ENCODE measurements at regions not wholly inside any gene's neighbourhood (a gene's known extent, or its start where the extent isn't known, plus 50 kb on each side); places are given as distances from the start of the nearest gene placed in this dataset.

GRCh38 chr7:155992538-155992937 lies 180.3 kb upstream of the SHH start:
- peaks cover 12% of the 10 kb centered on the region for H3K4me1 Mint-ChIP-seq
- Histone ChIP-seq H4K20me1 (ENCODE audit: control insufficient read depth, insufficient read depth, low read length, poor library complexity, severe bottlenecking) (no peaks in the 10 kb centered on the region), H3K79me2 (ENCODE audit: control insufficient read depth, insufficient read depth, low read length) (no peaks in the 10 kb centered on the region), H3K9ac (ENCODE audit: low read length) (no peak overlapping the region), H3K4me3 (ENCODE audit: control extremely low read depth in 1 of 5, extremely low read depth in 1 of 5, insufficient read depth in 1 of 5, low read depth in 2 of 5, low read length in 4 of 5) (no peak overlapping the region), H3K27me3 (replicated peaks in 1 of 4; ENCODE audit: control extremely low read depth in 1 of 4, control insufficient read depth in 3 of 4, insufficient read depth in 4 of 4, low read length in 3 of 4) (no peaks in the 10 kb centered on the region), H3K36me3 (replicated peaks in 1 of 2; ENCODE audit: control extremely low read depth in 1 of 2, control insufficient read depth in 1 of 2, extremely low read depth in 1 of 2, insufficient read depth in 2 of 2, low read length in 1 of 2) (no peaks in the 10 kb centered on the region), H3K9me3 (ENCODE audit: control extremely low read depth in 1 of 3, control insufficient read depth in 2 of 3, insufficient read depth in 1 of 3, low read length in 2 of 3) (peaks cover 0 to 25% (median 0%) of the 10 kb centered on the region in 3 donors), H3K4me1 (ENCODE audit: control insufficient read depth in 2 of 2, insufficient read depth in 2 of 2, low read length in 2 of 2) (peaks cover 0 to 5% of the 10 kb centered on the region in 2 donors), H3K4me2 (replicated peaks; ENCODE audit: low read depth, low read length, poor library complexity, severe bottlenecking) (no peak overlapping the region), H3K27ac (ENCODE audit: low read length in 2 of 2) (no peak overlapping the region), H2AFZ (ENCODE audit: insufficient read depth, low read depth, low read length, poor library complexity, severe bottlenecking) (no peak overlapping the region)
- ChIA-PET POLR2A (no interaction called here), CTCF (no interaction called here)
- intact Hi-C loops (cut with micrococcal nuclease): no loop called here
- H3K9me3 Mint-ChIP-seq (ENCODE audit: insufficient read depth): no peaks in the 10 kb centered on the region
- no peak for DNase-seq
- H3K27ac Mint-ChIP-seq: no peak overlapping the region
- peaks cover 6% of the 10 kb centered on the region for H3K27me3 Mint-ChIP-seq
- 90% methylated on average over 11 of the region's 11 CpGs for WGBS (ENCODE audit: insufficient coverage)
- no peak overlapping the region for H3K4me3 Mint-ChIP-seq
- no peak for ATAC-seq (ENCODE audit: low read depth)
- TF ChIP-seq EZH2 (IDR thresholded peaks at IDR 0.05; ENCODE audit: borderline replicate concordance, insufficient read depth, low read depth, low read length, poor library complexity, severe bottlenecking): no peak
- TF ChIP-seq CTCF (IDR thresholded peaks at IDR 0.05): no peak

GRCh38 chr7:155992107-155992506 lies 179.8 kb upstream of the SHH start:
- no peaks in the 10 kb centered on the region for H3K79me2 ChIP-seq (ENCODE audit: control insufficient read depth, insufficient read depth, low read length)
- H3K4me3 ChIP-seq (ENCODE audit: control extremely low read depth in 1 of 5, extremely low read depth in 1 of 5, insufficient read depth in 1 of 5, low read depth in 2 of 5, low read length in 4 of 5): no peak overlapping the region
- Mint-ChIP-seq H3K4me3 (no peak overlapping the region), H3K4me1 (peaks cover 10% of the 10 kb centered on the region), H3K27ac (no peak overlapping the region), H3K27me3 (peaks cover 6% of the 10 kb centered on the region), H3K9me3 (ENCODE audit: insufficient read depth) (no peaks in the 10 kb centered on the region)
- CTCF ChIA-PET: no interaction called here
- DNase-seq (no peak), ATAC-seq (ENCODE audit: low read depth) (no peak)
- no peaks in the 10 kb centered on the region for H3K27me3 ChIP-seq (replicated peaks in 1 of 4; ENCODE audit: control extremely low read depth in 1 of 4, control insufficient read depth in 3 of 4, insufficient read depth in 4 of 4, low read length in 3 of 4)
- H2AFZ ChIP-seq (ENCODE audit: insufficient read depth, low read depth, low read length, poor library complexity, severe bottlenecking): no peak overlapping the region
- no peaks in the 10 kb centered on the region for H4K20me1 ChIP-seq (ENCODE audit: control insufficient read depth, insufficient read depth, low read length, poor library complexity, severe bottlenecking)
- H3K27ac ChIP-seq (ENCODE audit: low read length in 2 of 2): no peak overlapping the region
- POLR2A ChIA-PET: no interaction called here
- H3K9me3 ChIP-seq (ENCODE audit: control extremely low read depth in 1 of 3, control insufficient read depth in 2 of 3, insufficient read depth in 1 of 3, low read length in 2 of 3): peaks cover 0 to 25% (median 0%) of the 10 kb centered on the region in 3 donors
- 91% methylated on average over 3 of the region's 5 CpGs for WGBS (ENCODE audit: insufficient coverage)
- no peak overlapping the region for H3K9ac ChIP-seq (ENCODE audit: low read length)
- TF ChIP-seq EZH2 (IDR thresholded peaks at IDR 0.05; ENCODE audit: borderline replicate concordance, insufficient read depth, low read depth, low read length, poor library complexity, severe bottlenecking): no peak
- TF ChIP-seq CTCF (IDR thresholded peaks at IDR 0.05): no peak
- no peaks in the 10 kb centered on the region for H3K36me3 ChIP-seq (replicated peaks in 1 of 2; ENCODE audit: control extremely low read depth in 1 of 2, control insufficient read depth in 1 of 2, extremely low read depth in 1 of 2, insufficient read depth in 2 of 2, low read length in 1 of 2)
- H3K4me1 ChIP-seq (ENCODE audit: control insufficient read depth in 2 of 2, insufficient read depth in 2 of 2, low read length in 2 of 2): peaks cover 0 to 5% of the 10 kb centered on the region in 2 donors
- intact Hi-C loops (cut with micrococcal nuclease): no loop called here
- no peak overlapping the region for H3K4me2 ChIP-seq (replicated peaks; ENCODE audit: low read depth, low read length, poor library complexity, severe bottlenecking)

Data from B cell (primary cell).